Medulla oblongata (tissue), 1 donor: ENCODE measurements at regions not wholly inside any gene's neighbourhood (a gene's known extent, or its start where the extent isn't known, plus 50 kb on each side); places are given as distances from the start of the nearest gene placed in this dataset.

Source experiments
- DNase-seq: peaks from one replicate; pipeline ENCODE4 v3.0.0-alpha.2; 2015; ENCODE audit errors: extremely low spot score

GRCh38 chr13:30031488-30031887 is 181.1 kb upstream of the UBL3 start:
- DNase-seq = no peak

- DNase-seq = no peak
Measured at GRCh38 chr13:30030141-30030750, 179.8 kb upstream of the UBL3 start.

GRCh38 chr13:30027569-30028455 is 177.4 kb upstream of the UBL3 start:
- no peak for DNase-seq

- no peak for DNase-seq
Measured at GRCh38 chr13:30026909-30027308, 176.5 kb upstream of the UBL3 start.

- no peak for DNase-seq
Measured at GRCh38 chr13:30026093-30026492, 175.7 kb upstream of the UBL3 start.

GRCh38 chr13:30025351-30025750 is 174.9 kb upstream of the UBL3 start:
- no peak for DNase-seq

- no peak for DNase-seq
Measured at GRCh38 chr13:30024125-30024865, 173.9 kb upstream of the UBL3 start.

- no peak for DNase-seq
Measured at GRCh38 chr13:30023196-30023895, 172.9 kb upstream of the UBL3 start.

GRCh38 chr13:30022796-30023195 is 172.4 kb upstream of the UBL3 start:
- no peak for DNase-seq

GRCh38 chr13:30022256-30022655 is 171.8 kb upstream of the UBL3 start:
- no peak for DNase-seq

- no peak for DNase-seq
Measured at GRCh38 chr13:30021611-30022010, 171.2 kb upstream of the UBL3 start.

- DNase-seq = no peak
Measured at GRCh38 chr13:30020726-30021312, 170.4 kb upstream of the UBL3 start.

- no peak for DNase-seq
Measured at GRCh38 chr13:30019648-30020626, 169.5 kb upstream of the UBL3 start.

- DNase-seq = peak; percentile 32
Measured at GRCh38 chr13:30017880-30018279, 167.5 kb upstream of the UBL3 start.

- peak; percentile 37 for DNase-seq
Measured at GRCh38 chr13:30016398-30016797, 166.0 kb upstream of the UBL3 start.

GRCh38 chr13:30009411-30009810 is 159.0 kb upstream of the UBL3 start:
- no peak for DNase-seq

- no peak for DNase-seq
Measured at GRCh38 chr13:30006246-30006645, 155.8 kb upstream of the UBL3 start.

- DNase-seq = no peak
Measured at GRCh38 chr13:30004204-30004603, 153.8 kb upstream of the UBL3 start.

- no peak for DNase-seq
Measured at GRCh38 chr13:30002577-30002976, 152.2 kb upstream of the UBL3 start.

- no peak for DNase-seq
Measured at GRCh38 chr13:30000370-30000765, 150.0 kb upstream of the UBL3 start.
